Astrocyte of the cerebellum (primary cell): ENCODE measurements at regions not wholly inside any gene's neighbourhood (a gene's known extent, or its start where the extent isn't known, plus 50 kb on each side); places are given as distances from the start of the nearest gene placed in this dataset.

ENCODE experiments used
- DNase-seq: peaks from one replicate; pipeline ENCODE4 v3.0.0-alpha.2; 2011; ENCODE audit warnings: low read depth
- H3K4me3 ChIP-seq: 2 replicates; pipeline ENCODE4 v1.5.1; 2011; ENCODE audit warnings: mild to moderate bottlenecking, low read depth, low read length, moderate library complexity
- in situ Hi-C: cut with HindIII; loops from 2 replicates; pipeline ENCODE4 v1.10.0; 2017; ENCODE audit warnings: low sequenced_read_pairs
- TF ChIP-seq, protein P1 (sequence below): IDR thresholded peaks from 2 replicates; pipeline ENCODE4 v1.5.1; 2012; ENCODE audit warnings: low read length, low read depth, moderate library complexity, mild to moderate bottlenecking; ENCODE audit errors: missing control alignments

GRCh38 chr1:192067360-192067759 is 90.9 kb upstream of the RGS18 start:
- in situ Hi-C loops = no loop called here
- DNase-seq = no peak
- TF ChIP-seq, protein P1, sequence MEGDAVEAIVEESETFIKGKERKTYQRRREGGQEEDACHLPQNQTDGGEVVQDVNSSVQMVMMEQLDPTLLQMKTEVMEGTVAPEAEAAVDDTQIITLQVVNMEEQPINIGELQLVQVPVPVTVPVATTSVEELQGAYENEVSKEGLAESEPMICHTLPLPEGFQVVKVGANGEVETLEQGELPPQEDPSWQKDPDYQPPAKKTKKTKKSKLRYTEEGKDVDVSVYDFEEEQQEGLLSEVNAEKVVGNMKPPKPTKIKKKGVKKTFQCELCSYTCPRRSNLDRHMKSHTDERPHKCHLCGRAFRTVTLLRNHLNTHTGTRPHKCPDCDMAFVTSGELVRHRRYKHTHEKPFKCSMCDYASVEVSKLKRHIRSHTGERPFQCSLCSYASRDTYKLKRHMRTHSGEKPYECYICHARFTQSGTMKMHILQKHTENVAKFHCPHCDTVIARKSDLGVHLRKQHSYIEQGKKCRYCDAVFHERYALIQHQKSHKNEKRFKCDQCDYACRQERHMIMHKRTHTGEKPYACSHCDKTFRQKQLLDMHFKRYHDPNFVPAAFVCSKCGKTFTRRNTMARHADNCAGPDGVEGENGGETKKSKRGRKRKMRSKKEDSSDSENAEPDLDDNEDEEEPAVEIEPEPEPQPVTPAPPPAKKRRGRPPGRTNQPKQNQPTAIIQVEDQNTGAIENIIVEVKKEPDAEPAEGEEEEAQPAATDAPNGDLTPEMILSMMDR = no peak
- no peak overlapping the region for H3K4me3 ChIP-seq

- TF ChIP-seq, protein P1 = no peak
- in situ Hi-C loops = no loop called here
- H3K4me3 ChIP-seq = no peak overlapping the region
- no peak for DNase-seq
Measured at GRCh38 chr1:192070213-192070612, 88.0 kb upstream of the RGS18 start.

DNA sequence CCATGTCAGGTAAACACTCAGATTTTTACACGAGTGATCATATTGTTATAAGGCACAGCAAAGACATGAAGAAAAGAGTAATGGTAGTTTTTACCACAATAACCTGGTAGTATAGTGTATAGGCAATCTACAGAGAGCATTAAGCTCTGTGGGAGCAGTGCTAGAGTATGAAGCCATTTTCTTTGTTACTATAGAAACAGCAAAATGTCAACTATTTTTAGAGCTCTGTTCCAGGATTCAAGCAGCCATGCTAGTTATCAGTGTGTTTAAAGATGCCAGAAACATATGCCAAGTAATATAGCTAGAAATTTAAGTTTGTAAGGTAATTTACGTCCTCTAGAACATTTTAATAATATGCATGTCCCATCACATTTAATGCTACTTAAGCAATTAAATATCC is 77.6 kb upstream of the RGS18 start:
- H3K4me3 ChIP-seq = no peak overlapping the region
- DNase-seq = no peak
- in situ Hi-C loops = no loop called here
- TF ChIP-seq, protein P1 = no peak

GRCh38 chr1:192081359-192081758 is 76.9 kb upstream of the RGS18 start:
- in situ Hi-C loops = no loop called here
- H3K4me3 ChIP-seq = no peak overlapping the region
- DNase-seq = no peak
- TF ChIP-seq, protein P1 = no peak

GRCh38 chr1:192086644-192087043 is 71.6 kb upstream of the RGS18 start:
- no peak overlapping the region for H3K4me3 ChIP-seq
- in situ Hi-C loops = no loop called here
- TF ChIP-seq, protein P1 = no peak
- DNase-seq = no peak

DNA sequence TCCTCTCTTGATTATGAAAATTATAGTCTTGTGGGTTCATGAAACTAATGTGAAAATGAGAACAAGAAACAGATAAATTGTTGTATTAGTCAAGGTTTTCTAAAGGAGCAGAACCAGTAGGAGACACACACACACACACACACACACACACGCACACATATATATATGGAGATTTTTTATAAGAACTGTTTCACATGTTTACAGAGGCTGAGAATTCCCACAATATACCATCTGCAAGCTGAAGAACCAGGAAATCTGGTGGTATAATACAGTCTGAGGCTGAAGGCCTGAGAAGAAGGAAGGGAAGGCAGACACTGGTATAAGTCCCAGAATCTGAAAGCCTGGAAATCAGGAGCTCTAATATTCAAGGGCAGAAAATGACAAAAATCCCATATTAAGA is 70.9 kb upstream of the RGS18 start:
- H3K4me3 ChIP-seq = no peak overlapping the region
- no peak for DNase-seq
- in situ Hi-C loops = no loop called here
- TF ChIP-seq, protein P1 = no peak

DNA sequence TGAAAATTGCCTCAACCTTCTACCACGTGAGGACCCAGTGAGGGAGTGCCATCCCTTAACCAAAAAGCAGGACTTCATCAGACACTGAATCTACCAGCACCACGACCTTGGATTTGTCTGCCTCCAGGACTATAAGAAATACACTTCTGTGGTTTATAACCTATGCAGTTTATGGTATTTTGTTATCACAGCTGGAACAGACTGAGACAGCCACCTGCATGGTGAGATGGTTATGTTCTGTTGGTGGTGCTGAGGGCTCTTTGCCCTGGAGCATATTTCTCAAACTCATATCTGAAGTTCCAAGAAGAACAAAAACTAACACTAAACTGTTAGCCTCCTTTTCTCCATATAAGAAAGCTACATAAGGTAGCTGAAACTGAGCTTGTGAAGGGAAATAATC is 69.8 kb upstream of the RGS18 start:
- TF ChIP-seq, protein P1 = no peak
- no peak overlapping the region for H3K4me3 ChIP-seq
- DNase-seq = no peak
- in situ Hi-C loops = no loop called here
